Right cardiac atrium (tissue), 5 donors: ENCODE measurements at regions not wholly inside any gene's neighbourhood (a gene's known extent, or its start where the extent isn't known, plus 50 kb on each side); places are given as distances from the start of the nearest gene placed in this dataset.
A peak's percentile ranks its signal among the peaks of the same experiment; 100 is the strongest.

Experiments used
- ATAC-seq, 2 donors: fragments of 200-7000 bp; cut with Tn5 transposase; one replicate each; pipeline versions ENCODE4 v1.8.0 to v1.9.1; 2020; ENCODE audit warnings: moderate library complexity in 2 of 2, mild to moderate bottlenecking in 1 of 2
- DNase-seq, 3 donors: peaks; one replicate each; pipeline ENCODE4 v3.0.0-alpha.2; 2020
- H3K27ac ChIP-seq: one replicate; pipeline ENCODE4 v1.5.1; 2013; ENCODE audit warnings: mild to moderate bottlenecking, low read length, control low read depth, moderate library complexity
- H3K27me3 ChIP-seq: one replicate; pipeline ENCODE4 v1.6.1; 2013; ENCODE audit not compliant: control insufficient read depth, insufficient read depth
- H3K4me1 ChIP-seq: one replicate; pipeline ENCODE4 v1.6.1; 2013; ENCODE audit warnings: low read length; ENCODE audit not compliant: control insufficient read depth, insufficient read depth
- H3K4me3 ChIP-seq: one replicate; pipeline ENCODE4 v1.5.1; 2013; ENCODE audit warnings: low read length, control low read depth
- H3K9me3 ChIP-seq: one replicate; pipeline ENCODE4 v1.6.1; 2013; ENCODE audit warnings: low read length; ENCODE audit not compliant: control insufficient read depth
- WGBS: extraction: QIAGEN DNeasy Blood & Tissue Kit; methylation state at CpG from one replicate; pipeline ENCODE4 v1.1.7; 2013; 5-methylcytosine and 5-hydroxymethylcytosine counted together
- intact Hi-C, 4 donors: fragments of 100-400 bp; cut with DNase I; formaldehyde crosslinking; loops; one replicate each; pipeline versions ENCODE4 v1.11.0 to v1.14.0; 2022 to 2023
- donor health status: healthy with polysubstance abuse.
- donor health status: DM: no; HTN: yes; CAD: no.
- donor health status: DM: no; HTN: no; CAD: no.
- donor health status: DM: no; HTN: yes; CAD: no; lungs with severe emphysema.
- donor health status: DM: yes; HTN: yes; CAD: no.

- 51% methylated on average over 2 of the region's 2 CpGs for WGBS
- Histone ChIP-seq H3K27ac (no peak overlapping the region), H3K4me1 (no peaks in the 10 kb centered on the region), H3K4me3 (no peak overlapping the region), H3K9me3 (no peaks in the 10 kb centered on the region), H3K27me3 (no peaks in the 10 kb centered on the region)
- ATAC-seq (no peak), DNase-seq (no peak)
- intact Hi-C loops: no loop called here
Measured at GRCh38 chr16:52832771-52833170, 219.9 kb downstream of the CHD9NB start.

GRCh38 chr16:52827456-52827855 is 225.2 kb downstream of the CHD9NB start:
- WGBS: 65% methylated on average over 4 of the region's 4 CpGs
- ATAC-seq: no peak
- DNase-seq: no peak
- Histone ChIP-seq H3K4me1 (no peaks in the 10 kb centered on the region), H3K9me3 (no peaks in the 10 kb centered on the region), H3K27ac (no peak overlapping the region), H3K27me3 (no peaks in the 10 kb centered on the region), H3K4me3 (no peak overlapping the region)
- intact Hi-C loops: no loop called here

GRCh38 chr16:52825892-52826291 is 226.8 kb downstream of the CHD9NB start:
- no peaks in the 10 kb centered on the region for H3K9me3 ChIP-seq
- WGBS: 63% methylated on average over 5 of the region's 5 CpGs
- H3K4me1 ChIP-seq: no peaks in the 10 kb centered on the region
- intact Hi-C loops: no loop called here
- no peak for DNase-seq
- no peaks in the 10 kb centered on the region for H3K27me3 ChIP-seq
- ATAC-seq: no peak
- H3K4me3 ChIP-seq: no peak overlapping the region
- no peak overlapping the region for H3K27ac ChIP-seq

DNA sequence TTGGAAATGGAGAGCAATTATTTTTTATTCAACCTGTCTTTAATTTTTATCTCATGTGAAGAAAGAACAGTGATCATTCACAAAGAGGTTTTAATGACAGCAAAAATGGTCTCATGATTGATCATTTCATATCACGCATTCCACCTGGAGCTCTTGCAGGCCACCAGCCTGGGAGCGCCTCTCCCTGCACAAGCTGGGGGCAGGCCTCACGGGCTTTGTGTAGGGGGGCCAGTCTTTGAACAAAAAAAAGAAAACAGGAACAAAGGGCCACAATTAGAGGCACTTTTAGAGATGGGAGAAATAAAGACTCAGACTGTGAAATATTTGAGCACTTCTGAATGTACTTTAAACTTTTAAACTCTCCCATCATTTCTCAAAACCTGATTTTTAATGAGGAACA is 232.9 kb downstream of the CHD9NB start:
- intact Hi-C loops: no loop called here
- WGBS: 78% methylated on average over 3 of the region's 3 CpGs
- Histone ChIP-seq H3K4me3 (no peak overlapping the region), H3K27me3 (no peaks in the 10 kb centered on the region), H3K27ac (no peak overlapping the region), H3K4me1 (no peaks in the 10 kb centered on the region), H3K9me3 (no peaks in the 10 kb centered on the region)
- ATAC-seq: no peak
- DNase-seq: peak in 1 of 3 donors; percentile 14

DNA sequence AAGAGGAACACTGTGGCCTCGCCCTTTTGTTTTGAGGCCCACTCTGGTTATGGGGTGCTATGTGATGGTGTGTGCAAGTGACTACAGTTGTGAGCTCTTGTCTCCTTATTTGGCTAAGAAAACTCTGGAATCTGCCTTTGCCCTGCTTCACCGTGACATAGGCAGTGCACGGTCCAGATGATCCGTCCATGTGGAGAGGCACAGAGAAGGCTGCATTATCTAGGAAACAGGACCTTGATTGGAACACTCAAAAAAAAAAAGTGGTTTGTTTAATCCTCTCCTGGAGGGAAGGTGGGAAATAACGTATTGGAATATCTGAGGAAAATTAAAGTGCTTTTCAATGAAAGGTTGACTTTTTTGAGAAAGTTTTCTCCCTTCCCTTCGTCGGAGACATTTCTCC is 233.3 kb downstream of the CHD9NB start:
- Histone ChIP-seq H3K27ac (no peak overlapping the region), H3K27me3 (no peaks in the 10 kb centered on the region), H3K4me3 (no peak overlapping the region), H3K9me3 (no peaks in the 10 kb centered on the region), H3K4me1 (no peaks in the 10 kb centered on the region)
- no peak for ATAC-seq
- intact Hi-C loops: no loop called here
- WGBS: 79% methylated on average over 7 of the region's 7 CpGs
- DNase-seq: no peak

GRCh38 chr16:52817696-52818095 is 235.0 kb downstream of the CHD9NB start:
- Histone ChIP-seq H3K4me3 (no peak overlapping the region), H3K27me3 (no peaks in the 10 kb centered on the region), H3K27ac (no peak overlapping the region), H3K9me3 (no peaks in the 10 kb centered on the region), H3K4me1 (no peaks in the 10 kb centered on the region)
- ATAC-seq: no peak
- intact Hi-C loops: no loop called here
- 47% methylated on average over 6 of the region's 6 CpGs for WGBS
- DNase-seq: no peak

GRCh38 chr16:52816993-52817392 is 235.7 kb downstream of the CHD9NB start:
- intact Hi-C loops: no loop called here
- no peaks in the 10 kb centered on the region for H3K27me3 ChIP-seq
- H3K27ac ChIP-seq: no peak overlapping the region
- no peak overlapping the region for H3K4me3 ChIP-seq
- H3K4me1 ChIP-seq: no peaks in the 10 kb centered on the region
- DNase-seq (no peak), ATAC-seq (no peak)
- H3K9me3 ChIP-seq: no peaks in the 10 kb centered on the region
- WGBS: 38% methylated on average over 6 of the region's 6 CpGs

GRCh38 chr16:52812678-52813556 is 239.8 kb downstream of the CHD9NB start:
- WGBS: 43% methylated on average over 5 of the region's 5 CpGs
- no peaks in the 10 kb centered on the region for H3K27me3 ChIP-seq
- no peak for ATAC-seq
- H3K27ac ChIP-seq: no peak overlapping the region
- H3K4me1 ChIP-seq: no peaks in the 10 kb centered on the region
- no peak overlapping the region for H3K4me3 ChIP-seq
- no peaks in the 10 kb centered on the region for H3K9me3 ChIP-seq
- intact Hi-C loops: no loop called here
- DNase-seq: no peak

DNA sequence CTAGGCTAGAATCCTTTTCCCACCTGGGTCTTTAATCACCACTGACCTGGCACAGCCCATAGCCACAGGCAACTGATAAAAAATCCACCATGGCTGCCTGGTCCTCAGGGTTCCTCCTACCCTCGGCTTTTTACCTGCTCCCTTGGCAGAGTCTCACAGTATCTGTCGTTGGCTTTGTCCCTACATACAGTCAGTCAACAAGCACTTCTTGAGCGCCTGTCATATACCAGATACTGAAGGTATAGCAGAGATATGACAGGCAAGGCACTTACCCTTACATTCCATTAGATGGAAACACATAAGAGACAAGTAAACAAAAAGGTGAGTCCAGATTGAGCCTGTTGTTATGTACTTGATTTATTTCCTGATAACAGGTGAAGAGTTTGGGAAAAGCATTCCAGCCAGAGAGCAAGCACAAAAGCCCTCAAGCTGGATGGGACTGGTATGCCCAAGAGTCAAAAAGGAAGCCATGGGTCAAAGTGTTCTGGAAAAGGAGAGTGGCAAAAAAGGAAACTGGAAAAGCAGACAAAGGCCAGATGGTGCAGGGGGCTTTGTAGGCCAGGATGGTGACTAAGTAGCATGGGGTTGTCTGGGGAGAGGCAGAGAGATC is 247.0 kb downstream of the CHD9NB start:
- no peaks in the 10 kb centered on the region for H3K27me3 ChIP-seq
- no peak for ATAC-seq
- intact Hi-C loops: no loop called here
- H3K4me1 ChIP-seq: no peaks in the 10 kb centered on the region
- WGBS: 80% methylated on average over 3 of the region's 3 CpGs
- no peak overlapping the region for H3K4me3 ChIP-seq
- DNase-seq: no peak
- no peaks in the 10 kb centered on the region for H3K9me3 ChIP-seq
- no peak overlapping the region for H3K27ac ChIP-seq

- whole genome bisulfite sequencing: 72% methylated on average over 4 of the region's 4 CpGs
- Histone ChIP-seq H3K27me3 (no peaks in the 10 kb centered on the region), H3K4me3 (no peak overlapping the region), H3K27ac (no peak overlapping the region), H3K4me1 (no peaks in the 10 kb centered on the region), H3K9me3 (no peaks in the 10 kb centered on the region)
- intact Hi-C loops: no loop called here
- DNase-seq: no peak
- ATAC-seq: no peak
Measured at GRCh38 chr16:52800432-52800831, 252.3 kb downstream of the CHD9NB start.

DNA sequence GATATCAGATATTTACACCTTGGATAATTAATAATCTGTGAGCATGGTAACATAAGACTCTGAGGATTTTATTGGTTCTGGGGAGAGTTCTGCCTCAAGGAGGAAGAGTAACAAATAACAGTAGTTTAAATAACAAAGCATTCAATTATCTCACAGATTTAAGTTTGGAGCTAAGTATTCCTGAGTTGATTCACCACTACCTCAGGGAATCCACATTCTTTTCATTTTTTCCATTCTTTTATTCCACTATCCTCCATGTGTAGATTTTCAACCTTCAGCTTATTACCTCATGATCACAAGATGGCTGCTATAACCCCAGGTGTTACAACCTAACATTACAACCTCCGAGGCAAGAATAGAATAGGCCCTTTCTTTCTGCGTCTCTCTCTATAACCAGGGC is 252.2 kb upstream of the TOX3 start:
- no peaks in the 10 kb centered on the region for H3K27me3 ChIP-seq
- H3K4me3 ChIP-seq: no peak overlapping the region
- ATAC-seq: no peak

More for the DNA sequence above, 252.2 kb upstream of the TOX3 start:
- intact Hi-C loops: no loop called here
- DNase-seq: no peak
- H3K4me1 ChIP-seq: no peaks in the 10 kb centered on the region
- H3K9me3 ChIP-seq: no peaks in the 10 kb centered on the region
- H3K27ac ChIP-seq: no peak overlapping the region
- WGBS: 87% methylated on average over 2 of the region's 2 CpGs
